Thyroid gland (tissue), 4 donors: ENCODE measurements at regions not wholly inside any gene's neighbourhood (a gene's known extent, or its start where the extent isn't known, plus 50 kb on each side); places are given as distances from the start of the nearest gene placed in this dataset.

Source experiments
- CTCF ChIP-seq, 6 experiments: fragments of 200-600 bp in 3 of 6; fragments of 450-650 bp in 3 of 6; sonication (generic) in 3 of 6; IDR thresholded peaks; one replicate each; pipeline ENCODE4 v1.5.1; 2016 to 2019; ENCODE audit warnings: antibody characterized with exemption in 6 of 6, mild to moderate bottlenecking in 2 of 6, inconsistent platforms in 1 of 6, moderate library complexity in 1 of 6
- POLR2A ChIP-seq, 2 donors: fragments of 450-650 bp; IDR thresholded peaks; one replicate each; pipeline ENCODE4 v1.6.1; 2017; ENCODE audit warnings: antibody characterized with exemption in 2 of 2, mild to moderate bottlenecking in 2 of 2, moderate library complexity in 1 of 2

- TF ChIP-seq POLR2A (IDR thresholded peaks at IDR 0.05) (no peak), CTCF (IDR thresholded peaks at IDR 0.05) (no peak)
These were observed 354.2 kb upstream of the GALNT5 start for GRCh38 chr2:156903335-156903734.
